ENCODE measurements at regions not wholly inside any gene's neighbourhood (a gene's known extent, or its start where the extent isn't known, plus 50 kb on each side); places are given as distances from the start of the nearest gene placed in this dataset.

DNA sequence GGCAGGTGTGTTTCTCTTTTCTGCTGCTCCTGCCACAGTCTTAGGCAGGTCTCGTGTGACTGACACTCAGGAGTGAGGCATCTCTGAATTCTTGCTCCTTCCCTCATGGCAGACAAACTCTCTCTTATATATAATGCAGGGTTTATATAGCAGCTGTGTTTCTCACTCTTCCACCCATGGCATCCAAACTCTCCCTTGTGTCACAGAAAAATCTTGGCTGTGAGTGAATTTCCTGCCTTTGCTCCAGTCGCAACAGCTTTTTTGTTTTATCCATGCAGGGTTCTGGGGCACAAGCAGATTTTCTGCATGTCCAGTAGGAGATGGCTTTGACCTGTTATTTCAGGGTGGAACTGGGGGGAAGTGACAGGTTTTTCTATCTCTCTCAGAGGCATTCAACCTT lies 1275.5 kb downstream of the ADGRL3 start:
- TF ChIP-seq, protein P1, sequence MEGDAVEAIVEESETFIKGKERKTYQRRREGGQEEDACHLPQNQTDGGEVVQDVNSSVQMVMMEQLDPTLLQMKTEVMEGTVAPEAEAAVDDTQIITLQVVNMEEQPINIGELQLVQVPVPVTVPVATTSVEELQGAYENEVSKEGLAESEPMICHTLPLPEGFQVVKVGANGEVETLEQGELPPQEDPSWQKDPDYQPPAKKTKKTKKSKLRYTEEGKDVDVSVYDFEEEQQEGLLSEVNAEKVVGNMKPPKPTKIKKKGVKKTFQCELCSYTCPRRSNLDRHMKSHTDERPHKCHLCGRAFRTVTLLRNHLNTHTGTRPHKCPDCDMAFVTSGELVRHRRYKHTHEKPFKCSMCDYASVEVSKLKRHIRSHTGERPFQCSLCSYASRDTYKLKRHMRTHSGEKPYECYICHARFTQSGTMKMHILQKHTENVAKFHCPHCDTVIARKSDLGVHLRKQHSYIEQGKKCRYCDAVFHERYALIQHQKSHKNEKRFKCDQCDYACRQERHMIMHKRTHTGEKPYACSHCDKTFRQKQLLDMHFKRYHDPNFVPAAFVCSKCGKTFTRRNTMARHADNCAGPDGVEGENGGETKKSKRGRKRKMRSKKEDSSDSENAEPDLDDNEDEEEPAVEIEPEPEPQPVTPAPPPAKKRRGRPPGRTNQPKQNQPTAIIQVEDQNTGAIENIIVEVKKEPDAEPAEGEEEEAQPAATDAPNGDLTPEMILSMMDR (conservative IDR thresholded peaks at IDR 0.05; ENCODE audit: low read depth, low read length) = no peak

GRCh38 chr4:62474802-62475201 lies 1274.7 kb downstream of the ADGRL3 start:
- no peak overlapping the region for H3K4me3 ChIP-seq (ENCODE audit: low read length)
- DNase-seq (ENCODE audit: low read depth) = no peak
- TF ChIP-seq, protein P1 (conservative IDR thresholded peaks at IDR 0.05; ENCODE audit: low read depth, low read length) = no peak

More for the DNA sequence above, 1275.5 kb downstream of the ADGRL3 start:
- DNase-seq (ENCODE audit: low read depth) = no peak
- no peak overlapping the region for H3K4me3 ChIP-seq (ENCODE audit: low read length)

DNA sequence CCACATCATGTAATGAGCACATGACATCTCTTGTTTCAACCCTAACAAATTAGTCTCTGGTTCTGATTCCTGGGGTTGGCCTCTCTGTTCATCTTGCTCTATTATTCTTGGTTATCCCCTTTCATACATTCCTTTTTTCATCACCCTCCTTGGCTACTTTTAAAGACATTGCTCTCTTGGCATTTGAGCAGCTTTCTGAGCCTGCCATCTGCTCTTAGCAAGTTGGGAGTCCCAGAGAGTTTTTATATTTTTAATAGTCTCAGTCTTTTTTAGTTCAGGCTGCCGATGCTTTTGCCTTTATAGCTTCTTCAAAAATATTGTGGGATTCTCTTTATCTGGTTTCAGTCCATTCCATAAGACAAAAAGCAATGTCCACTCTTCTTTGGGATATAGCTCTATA lies 1270.9 kb downstream of the ADGRL3 start:
- no peak overlapping the region for H3K4me3 ChIP-seq (ENCODE audit: low read length)
- TF ChIP-seq, protein P1 (conservative IDR thresholded peaks at IDR 0.05; ENCODE audit: low read depth, low read length) = no peak
- no peak for DNase-seq (ENCODE audit: low read depth)

DNA sequence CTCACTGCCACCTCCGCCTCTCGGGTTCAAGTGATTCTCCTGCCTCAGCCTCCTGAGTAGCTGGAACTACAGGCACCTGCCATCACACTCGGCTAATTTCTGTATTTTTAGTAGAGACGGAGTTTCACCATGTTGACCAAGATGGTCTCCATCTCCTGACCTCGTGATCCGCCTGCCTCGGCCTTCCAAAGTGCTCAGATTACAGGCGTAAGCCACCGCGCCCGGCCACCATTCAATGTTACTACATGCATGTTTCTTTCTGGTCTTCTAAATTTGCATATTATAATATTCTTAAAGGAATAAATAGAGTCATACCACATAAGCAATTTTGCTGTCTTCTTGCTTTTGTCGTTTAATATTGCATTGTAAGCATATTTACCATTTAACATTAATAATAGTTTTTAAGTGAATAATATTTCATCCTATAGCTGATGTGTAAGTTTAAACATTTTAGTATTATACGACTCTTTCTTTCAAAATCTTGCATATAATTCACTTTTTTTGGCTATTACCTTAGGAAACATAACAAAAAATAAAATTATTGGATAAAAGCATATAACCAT lies 1270.4 kb downstream of the ADGRL3 start:
- TF ChIP-seq, protein P1 (conservative IDR thresholded peaks at IDR 0.05; ENCODE audit: low read depth, low read length) = no peak
- no peak for DNase-seq (ENCODE audit: low read depth)
- H3K4me3 ChIP-seq (ENCODE audit: low read length) = no peak overlapping the region

GRCh38 chr4:62470020-62470419 lies 1269.9 kb downstream of the ADGRL3 start:
- H3K4me3 ChIP-seq (ENCODE audit: low read length) = no peak overlapping the region
- TF ChIP-seq, protein P1 (conservative IDR thresholded peaks at IDR 0.05; ENCODE audit: low read depth, low read length) = no peak

GRCh38 chr4:62461961-62462360 lies 1261.8 kb downstream of the ADGRL3 start:
- TF ChIP-seq, protein P1 (conservative IDR thresholded peaks at IDR 0.05; ENCODE audit: low read depth, low read length) = no peak
- no peak for DNase-seq (ENCODE audit: low read depth)
- no peak overlapping the region for H3K4me3 ChIP-seq (ENCODE audit: low read length)

More at GRCh38 chr4:62470020-62470419, 1269.9 kb downstream of the ADGRL3 start:
- DNase-seq (ENCODE audit: low read depth) = no peak

- no peak for DNase-seq (ENCODE audit: low read depth)
- TF ChIP-seq, protein P1 (conservative IDR thresholded peaks at IDR 0.05; ENCODE audit: low read depth, low read length) = no peak
- H3K4me3 ChIP-seq (ENCODE audit: low read length) = no peak overlapping the region
Observed at GRCh38 chr4:62460329-62460728, 1260.2 kb downstream of the ADGRL3 start.

Data from retinal pigment epithelial cell (primary cell).